Stomach smooth muscle (tissue), 2 donors: ENCODE measurements at regions not wholly inside any gene's neighbourhood (a gene's known extent, or its start where the extent isn't known, plus 50 kb on each side); places are given as distances from the start of the nearest gene placed in this dataset.

Source experiments
- H3K27ac ChIP-seq: one replicate; pipeline ENCODE4 v1.7.0; 2013; ENCODE audit warnings: mild to moderate bottlenecking, low read length, inconsistent platforms
- H3K27me3 ChIP-seq, 2 donors: one replicate each; pipeline ENCODE4 v1.7.0; 2013; ENCODE audit warnings: low read length in 2 of 2; ENCODE audit not compliant: insufficient read depth in 2 of 2, control insufficient read depth in 1 of 2
- H3K36me3 ChIP-seq, 2 donors: one replicate each; pipeline ENCODE4 v1.7.0; 2013; ENCODE audit warnings: low read length in 2 of 2; ENCODE audit not compliant: control insufficient read depth in 2 of 2, insufficient read depth in 2 of 2
- H3K4me1 ChIP-seq: one replicate; pipeline ENCODE4 v1.7.0; 2013; ENCODE audit warnings: low read length; ENCODE audit not compliant: control insufficient read depth, insufficient read depth
- H3K4me3 ChIP-seq, 2 donors: one replicate each; pipeline ENCODE4 v1.7.0; 2013; ENCODE audit warnings: low read length in 2 of 2
- H3K9ac ChIP-seq, 2 donors: one replicate each; pipeline ENCODE4 v1.7.0; 2013; ENCODE audit warnings: low read length in 2 of 2, mild to moderate bottlenecking in 1 of 2
- H3K9me3 ChIP-seq, 2 donors: one replicate each; pipeline ENCODE4 v1.7.0; 2013; ENCODE audit warnings: low read length in 2 of 2; ENCODE audit not compliant: control insufficient read depth in 2 of 2
- donor health status: healthy.
- donor health status: Pancreatic carcinoma.

GRCh38 chr15:35928847-35929246 is 382.9 kb upstream of the DPH6 start:
- Histone ChIP-seq H3K27ac (no peak overlapping the region), H3K4me1 (no peaks in the 10 kb centered on the region), H3K4me3 (no peak overlapping the region), H3K9me3 (no peaks in the 10 kb centered on the region), H3K36me3 (no peaks in the 10 kb centered on the region), H3K27me3 (no peaks in the 10 kb centered on the region), H3K9ac (no peak overlapping the region)

DNA sequence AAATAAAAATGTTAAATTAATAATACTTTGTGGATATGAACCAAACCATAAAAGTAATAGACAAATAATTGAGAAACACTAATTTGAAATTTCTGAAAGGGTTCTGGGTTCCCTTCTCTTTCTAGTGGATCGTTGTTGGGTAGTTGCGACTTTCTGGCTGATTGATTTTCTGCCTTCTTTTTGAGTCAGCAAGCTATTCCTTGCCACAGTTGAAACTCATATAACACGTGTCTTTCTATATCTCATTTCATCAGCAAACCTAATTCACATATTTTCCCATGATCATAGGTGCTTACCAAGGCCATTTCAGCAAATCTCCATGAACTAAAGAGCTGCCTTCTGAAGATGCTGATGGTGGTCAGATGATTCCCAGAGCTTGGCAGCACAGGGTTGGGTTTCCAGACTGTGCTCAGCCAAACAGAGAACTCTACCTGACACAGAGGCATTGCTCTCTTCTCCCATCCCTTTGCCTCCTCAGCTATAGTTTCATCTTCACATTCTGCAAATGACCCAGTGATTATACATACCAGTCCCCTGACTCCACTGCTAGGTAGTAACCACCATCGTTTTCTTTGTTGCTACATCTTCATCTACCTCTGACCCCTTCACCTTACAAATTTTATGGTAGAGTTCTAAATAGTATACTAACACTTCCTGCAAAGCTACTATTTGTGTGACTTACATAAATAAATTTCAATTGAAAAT is 383.9 kb upstream of the DPH6 start:
- Histone ChIP-seq H3K36me3 (no peaks in the 10 kb centered on the region), H3K9me3 (no peaks in the 10 kb centered on the region), H3K4me1 (no peaks in the 10 kb centered on the region), H3K4me3 (no peak overlapping the region), H3K27me3 (no peaks in the 10 kb centered on the region), H3K27ac (no peak overlapping the region), H3K9ac (no peak overlapping the region)

GRCh38 chr15:35931799-35932341 is 385.9 kb upstream of the DPH6 start:
- no peak overlapping the region for H3K9ac ChIP-seq
- H3K36me3 ChIP-seq, result no peaks in the 10 kb centered on the region
- H3K27ac ChIP-seq, result no peak overlapping the region
- no peak overlapping the region for H3K4me3 ChIP-seq
- no peaks in the 10 kb centered on the region for H3K4me1 ChIP-seq
- H3K9me3 ChIP-seq, result no peaks in the 10 kb centered on the region
- H3K27me3 ChIP-seq, result no peaks in the 10 kb centered on the region

DNA sequence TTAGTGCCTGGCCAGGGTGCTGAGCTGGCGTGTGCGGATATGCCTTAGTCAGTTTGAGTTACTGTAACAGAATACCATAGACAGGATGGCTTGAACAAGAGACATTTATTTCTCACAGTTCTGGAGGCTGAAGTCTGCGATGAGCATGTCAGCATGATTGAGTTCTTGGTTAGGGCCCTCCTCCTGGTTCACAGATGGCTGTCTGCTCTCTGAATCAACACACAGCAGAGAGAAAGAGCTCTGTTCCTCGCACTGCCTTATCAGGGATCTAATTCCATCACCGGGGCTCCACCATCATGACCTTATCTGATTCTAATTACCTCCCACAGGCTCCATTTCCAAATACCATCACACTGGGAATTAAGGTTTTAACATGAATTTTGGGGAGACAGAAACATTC is 386.6 kb upstream of the DPH6 start:
- Histone ChIP-seq H3K9ac (no peak overlapping the region), H3K27ac (no peak overlapping the region), H3K9me3 (no peaks in the 10 kb centered on the region), H3K4me1 (no peaks in the 10 kb centered on the region), H3K4me3 (no peak overlapping the region), H3K27me3 (no peaks in the 10 kb centered on the region), H3K36me3 (no peaks in the 10 kb centered on the region)

- no peaks in the 10 kb centered on the region for H3K4me1 ChIP-seq
- no peak overlapping the region for H3K27ac ChIP-seq
Measured at GRCh38 chr15:35933531-35933930, 387.6 kb upstream of the DPH6 start.

DNA sequence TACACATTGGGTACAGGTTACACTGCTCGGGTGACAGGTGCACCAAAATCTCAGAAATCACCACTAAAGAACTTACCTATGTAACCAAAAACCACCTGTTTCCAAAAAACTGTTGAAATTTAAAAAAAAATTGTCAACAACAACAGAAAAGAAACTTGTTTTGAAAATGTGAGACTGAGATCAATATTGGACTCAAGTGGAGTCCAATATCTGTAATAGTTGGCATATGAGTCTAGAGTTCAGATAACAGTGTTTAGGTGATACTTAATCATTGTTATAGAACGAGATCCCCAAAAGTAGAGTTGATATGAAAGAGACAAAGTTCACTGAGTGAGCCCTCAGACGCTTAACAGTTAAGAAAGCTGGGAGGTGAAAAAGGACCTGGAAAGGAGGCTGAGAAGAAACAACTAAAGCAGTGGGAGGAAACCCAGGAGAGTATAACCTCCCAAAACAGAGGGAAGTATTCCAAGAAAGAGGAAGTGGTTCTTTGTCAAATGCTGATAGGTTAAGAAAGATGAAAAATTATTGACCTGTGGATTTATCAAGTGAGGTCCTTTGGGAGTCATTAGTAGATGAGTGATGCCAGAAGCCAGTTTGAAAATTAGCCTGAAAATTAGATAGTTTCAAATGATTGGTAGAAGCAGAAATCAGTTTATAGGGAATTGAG is 388.6 kb upstream of the DPH6 start:
- no peaks in the 10 kb centered on the region for H3K27me3 ChIP-seq
- no peak overlapping the region for H3K27ac ChIP-seq
- H3K9me3 ChIP-seq, result no peaks in the 10 kb centered on the region
- no peak overlapping the region for H3K4me3 ChIP-seq
- no peak overlapping the region for H3K9ac ChIP-seq
- no peaks in the 10 kb centered on the region for H3K4me1 ChIP-seq
- H3K36me3 ChIP-seq, result no peaks in the 10 kb centered on the region

More at GRCh38 chr15:35933531-35933930, 387.6 kb upstream of the DPH6 start:
- Histone ChIP-seq H3K9me3 (no peaks in the 10 kb centered on the region), H3K9ac (no peak overlapping the region), H3K4me3 (no peak overlapping the region), H3K36me3 (no peaks in the 10 kb centered on the region), H3K27me3 (no peaks in the 10 kb centered on the region)

- Histone ChIP-seq H3K9ac (no peak overlapping the region), H3K4me3 (no peak overlapping the region), H3K4me1 (no peaks in the 10 kb centered on the region), H3K9me3 (no peaks in the 10 kb centered on the region), H3K36me3 (no peaks in the 10 kb centered on the region), H3K27ac (no peak overlapping the region), H3K27me3 (no peaks in the 10 kb centered on the region)
Measured at GRCh38 chr15:35936284-35936683, 390.3 kb upstream of the DPH6 start.

DNA sequence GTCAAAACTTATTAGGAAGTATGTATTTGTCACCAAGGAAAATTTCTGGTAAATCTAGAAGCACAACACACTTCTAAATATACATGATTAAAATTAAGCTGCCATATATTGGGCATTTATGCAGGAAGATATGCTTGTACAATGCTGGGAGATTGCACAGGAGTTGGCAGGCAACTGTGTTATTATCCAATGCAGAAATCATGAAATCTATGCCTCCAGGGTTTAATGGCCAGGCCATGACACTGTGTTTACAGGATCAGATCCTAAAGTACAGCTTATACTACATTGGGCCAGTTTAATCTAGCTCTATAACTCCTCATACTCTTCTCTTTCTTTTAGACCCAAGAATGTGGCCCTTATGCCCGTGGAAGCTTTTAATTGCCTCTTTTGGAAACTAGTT is 391.4 kb upstream of the DPH6 start:
- Histone ChIP-seq H3K27ac (no peak overlapping the region), H3K36me3 (no peaks in the 10 kb centered on the region), H3K4me3 (no peak overlapping the region), H3K4me1 (no peaks in the 10 kb centered on the region), H3K9me3 (no peaks in the 10 kb centered on the region), H3K9ac (no peak overlapping the region), H3K27me3 (no peaks in the 10 kb centered on the region)

GRCh38 chr15:35944945-35945585 is 399.1 kb upstream of the DPH6 start:
- no peaks in the 10 kb centered on the region for H3K4me1 ChIP-seq
- no peaks in the 10 kb centered on the region for H3K27me3 ChIP-seq
- no peaks in the 10 kb centered on the region for H3K9me3 ChIP-seq
- no peaks in the 10 kb centered on the region for H3K36me3 ChIP-seq
- H3K4me3 ChIP-seq, result no peak overlapping the region
- H3K27ac ChIP-seq, result no peak overlapping the region
- H3K9ac ChIP-seq, result no peak overlapping the region

GRCh38 chr15:35953424-35953823 is 407.5 kb upstream of the DPH6 start:
- Histone ChIP-seq H3K9ac (no peak overlapping the region), H3K4me1 (no peaks in the 10 kb centered on the region), H3K27ac (no peak overlapping the region), H3K4me3 (no peak overlapping the region), H3K36me3 (no peaks in the 10 kb centered on the region), H3K9me3 (no peaks in the 10 kb centered on the region), H3K27me3 (no peaks in the 10 kb centered on the region)

- Histone ChIP-seq H3K4me3 (no peak overlapping the region), H3K27ac (no peak overlapping the region), H3K9ac (no peak overlapping the region), H3K36me3 (no peaks in the 10 kb centered on the region), H3K9me3 (no peaks in the 10 kb centered on the region), H3K4me1 (no peaks in the 10 kb centered on the region), H3K27me3 (no peaks in the 10 kb centered on the region)
Measured at GRCh38 chr15:35956056-35956455, 410.1 kb upstream of the DPH6 start.
